Right atrium auricular region (tissue), 2 donors: ENCODE measurements at regions not wholly inside any gene's neighbourhood (a gene's known extent, or its start where the extent isn't known, plus 50 kb on each side); places are given as distances from the start of the nearest gene placed in this dataset.

Experiments
- DNase-seq: peaks from one replicate; pipeline ENCODE4 v3.0.0-alpha.2; 2019; ENCODE audit warnings: low spot score
- H3K27ac ChIP-seq, 2 donors: fragments of 200-600 bp; sonication (generic); 1 replicate in 1 of 2; 2 replicates in 1 of 2; pipeline ENCODE4 v1.5.1; 2016 to 2019
- H3K27me3 ChIP-seq, 2 donors: fragments of 200-600 bp; sonication (generic); one replicate each; pipeline versions ENCODE4 v1.5.1 to v1.6.0; 2017 to 2019
- H3K36me3 ChIP-seq: fragments of 200-600 bp; sonication (generic); one replicate; pipeline ENCODE4 v1.5.1; 2016
- H3K4me1 ChIP-seq, 2 donors: fragments of 200-600 bp; sonication (generic); one replicate each; pipeline versions ENCODE4 v1.5.1 to v1.6.0; 2017 to 2019
- H3K4me3 ChIP-seq, 2 donors: fragments of 200-600 bp; sonication (generic); 1 replicate in 1 of 2; 2 replicates in 1 of 2; pipeline ENCODE4 v1.5.1; 2017 to 2019; ENCODE audit warnings: mild to moderate bottlenecking in 1 of 2, moderate library complexity in 1 of 2
- H3K9me3 ChIP-seq, 2 donors: fragments of 200-600 bp; sonication (generic); one replicate each; pipeline ENCODE4 v1.5.1; 2019
- TF ChIP-seq, protein P1 (sequence below), 2 donors: fragments of 200-600 bp; sonication (generic); IDR thresholded peaks; one replicate each; pipeline ENCODE4 v1.5.1; 2019; ENCODE audit warnings: antibody characterized with exemption in 2 of 2

GRCh38 chr7:21094589-21094988 is 307.9 kb upstream of the SP8 start:
- Histone ChIP-seq H3K4me3 (no peak overlapping the region), H3K27me3 (no peaks in the 10 kb centered on the region), H3K36me3 (no peaks in the 10 kb centered on the region), H3K9me3 (no peaks in the 10 kb centered on the region), H3K4me1 (no peaks in the 10 kb centered on the region), H3K27ac (no peak overlapping the region)
- TF ChIP-seq, protein P1, sequence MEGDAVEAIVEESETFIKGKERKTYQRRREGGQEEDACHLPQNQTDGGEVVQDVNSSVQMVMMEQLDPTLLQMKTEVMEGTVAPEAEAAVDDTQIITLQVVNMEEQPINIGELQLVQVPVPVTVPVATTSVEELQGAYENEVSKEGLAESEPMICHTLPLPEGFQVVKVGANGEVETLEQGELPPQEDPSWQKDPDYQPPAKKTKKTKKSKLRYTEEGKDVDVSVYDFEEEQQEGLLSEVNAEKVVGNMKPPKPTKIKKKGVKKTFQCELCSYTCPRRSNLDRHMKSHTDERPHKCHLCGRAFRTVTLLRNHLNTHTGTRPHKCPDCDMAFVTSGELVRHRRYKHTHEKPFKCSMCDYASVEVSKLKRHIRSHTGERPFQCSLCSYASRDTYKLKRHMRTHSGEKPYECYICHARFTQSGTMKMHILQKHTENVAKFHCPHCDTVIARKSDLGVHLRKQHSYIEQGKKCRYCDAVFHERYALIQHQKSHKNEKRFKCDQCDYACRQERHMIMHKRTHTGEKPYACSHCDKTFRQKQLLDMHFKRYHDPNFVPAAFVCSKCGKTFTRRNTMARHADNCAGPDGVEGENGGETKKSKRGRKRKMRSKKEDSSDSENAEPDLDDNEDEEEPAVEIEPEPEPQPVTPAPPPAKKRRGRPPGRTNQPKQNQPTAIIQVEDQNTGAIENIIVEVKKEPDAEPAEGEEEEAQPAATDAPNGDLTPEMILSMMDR (IDR thresholded peaks at IDR 0.05): no peak
- DNase-seq: no peak

- Histone ChIP-seq H3K36me3 (no peaks in the 10 kb centered on the region), H3K4me3 (no peak overlapping the region), H3K9me3 (no peaks in the 10 kb centered on the region), H3K27ac (no peak overlapping the region), H3K27me3 (no peaks in the 10 kb centered on the region), H3K4me1 (no peaks in the 10 kb centered on the region)
- no peak for DNase-seq
- TF ChIP-seq, protein P1 (IDR thresholded peaks at IDR 0.05): no peak
Measured at GRCh38 chr7:21099432-21099831, 312.7 kb upstream of the SP8 start.

GRCh38 chr7:21099955-21100354 is 313.3 kb upstream of the SP8 start:
- Histone ChIP-seq H3K27ac (no peak overlapping the region), H3K4me3 (no peak overlapping the region), H3K36me3 (no peaks in the 10 kb centered on the region), H3K9me3 (no peaks in the 10 kb centered on the region), H3K4me1 (no peaks in the 10 kb centered on the region), H3K27me3 (no peaks in the 10 kb centered on the region)
- no peak for DNase-seq
- TF ChIP-seq, protein P1 (IDR thresholded peaks at IDR 0.05): no peak

DNA sequence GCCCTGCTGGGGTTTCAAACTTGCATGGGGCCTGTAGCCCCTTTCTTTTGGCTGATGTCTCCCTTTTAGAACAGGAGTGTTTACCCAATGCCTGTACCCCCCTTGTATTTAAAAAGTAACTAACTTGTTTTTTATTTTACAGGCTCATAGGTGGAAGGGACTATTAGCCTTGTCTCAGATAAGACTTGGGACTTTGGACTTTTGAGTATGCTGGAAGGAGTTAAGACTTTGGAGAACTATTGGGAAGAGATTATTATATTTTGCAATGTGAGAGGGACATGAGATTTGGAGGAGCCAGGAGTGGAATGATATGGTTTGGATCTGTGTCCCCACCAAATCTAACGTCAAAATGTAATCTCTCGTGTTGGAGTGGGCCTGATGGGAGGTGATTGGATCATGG is 314.9 kb upstream of the SP8 start:
- Histone ChIP-seq H3K9me3 (no peaks in the 10 kb centered on the region), H3K27me3 (no peaks in the 10 kb centered on the region), H3K4me1 (no peaks in the 10 kb centered on the region), H3K4me3 (no peak overlapping the region), H3K36me3 (no peaks in the 10 kb centered on the region), H3K27ac (no peak overlapping the region)
- no peak for DNase-seq
- TF ChIP-seq, protein P1 (IDR thresholded peaks at IDR 0.05): no peak

- no peaks in the 10 kb centered on the region for H3K36me3 ChIP-seq
- DNase-seq: no peak
- TF ChIP-seq, protein P1 (IDR thresholded peaks at IDR 0.05): no peak
- no peaks in the 10 kb centered on the region for H3K27me3 ChIP-seq
- no peaks in the 10 kb centered on the region for H3K4me1 ChIP-seq
- H3K27ac ChIP-seq: no peak overlapping the region
- no peak overlapping the region for H3K4me3 ChIP-seq
- no peaks in the 10 kb centered on the region for H3K9me3 ChIP-seq
Measured at GRCh38 chr7:21103426-21104123, 316.9 kb upstream of the SP8 start.

- no peak overlapping the region for H3K4me3 ChIP-seq
- no peaks in the 10 kb centered on the region for H3K9me3 ChIP-seq
- no peak overlapping the region for H3K27ac ChIP-seq
- DNase-seq: no peak
- H3K27me3 ChIP-seq: no peaks in the 10 kb centered on the region
- TF ChIP-seq, protein P1 (IDR thresholded peaks at IDR 0.05): no peak
- no peaks in the 10 kb centered on the region for H3K36me3 ChIP-seq
- no peaks in the 10 kb centered on the region for H3K4me1 ChIP-seq
Measured at GRCh38 chr7:21104124-21104500, 317.4 kb upstream of the SP8 start.
